Astrocyte (in vitro differentiated cells and primary cell): ENCODE measurements at regions not wholly inside any gene's neighbourhood (a gene's known extent, or its start where the extent isn't known, plus 50 kb on each side); places are given as distances from the start of the nearest gene placed in this dataset.

Experiments used
- DNase-seq: peaks from one replicate; pipeline ENCODE4 v3.0.0-alpha.2; 2010; ENCODE audit warnings: low read depth
- FAIRE-seq: peaks from 2 replicates; lab custom pipeline; 2011; peaks lifted over from hg19 to GRCh38; lab: Jason Lieb, UNC
- H2AFZ ChIP-seq: 2 replicates; pipeline ENCODE4 v1.6.0; 2012; ENCODE audit warnings: low read depth, low read length, inconsistent platforms
- H3K27ac ChIP-seq: 2 replicates; pipeline ENCODE4 v1.5.1; 2011; ENCODE audit warnings: low read depth, low read length, inconsistent platforms
- H3K27me3 ChIP-seq: 2 replicates; pipeline ENCODE4 v1.6.0; 2011; ENCODE audit warnings: low read length, inconsistent platforms; ENCODE audit not compliant: insufficient read depth
- H3K36me3 ChIP-seq: 2 replicates; pipeline ENCODE4 v1.5.1; 2011; ENCODE audit warnings: low read length, inconsistent platforms; ENCODE audit not compliant: insufficient read depth
- H3K4me1 ChIP-seq: 2 replicates; pipeline ENCODE4 v1.5.1; 2011; ENCODE audit warnings: low read length, inconsistent platforms; ENCODE audit not compliant: insufficient read depth
- H3K4me2 ChIP-seq: 2 replicates; pipeline ENCODE4 v1.6.0; 2012; ENCODE audit warnings: low read length, inconsistent platforms
- H3K4me3 ChIP-seq: 2 replicates; pipeline ENCODE4 v1.5.1; 2011; ENCODE audit warnings: low read depth, mild to moderate bottlenecking, low read length, inconsistent platforms; ENCODE audit not compliant: insufficient read depth
- H3K79me2 ChIP-seq: 2 replicates; pipeline ENCODE4 v1.6.0; 2012; ENCODE audit warnings: mild to moderate bottlenecking, low read length, inconsistent platforms; ENCODE audit not compliant: insufficient read depth
- H3K9ac ChIP-seq: 2 replicates; pipeline ENCODE4 v1.6.0; 2012; ENCODE audit warnings: mild to moderate bottlenecking, low read length, inconsistent platforms
- H3K9me3 ChIP-seq: 2 replicates; pipeline ENCODE4 v1.5.1; 2012; ENCODE audit warnings: low read depth, mild to moderate bottlenecking, low read length, inconsistent platforms; ENCODE audit not compliant: insufficient read depth
- H4K20me1 ChIP-seq: 2 replicates; pipeline ENCODE4 v1.6.0; 2012; ENCODE audit warnings: low read length, inconsistent platforms; ENCODE audit not compliant: insufficient read depth
- H3K27ac Mint-ChIP-seq: one replicate; pipeline ENCODE4 v1.8.0; 2021; ENCODE audit warnings: mild to moderate bottlenecking, mixed read lengths; ENCODE audit not compliant: unreplicated experiment
- H3K27me3 Mint-ChIP-seq: one replicate; pipeline ENCODE4 v1.8.0; 2021; ENCODE audit warnings: low read depth, mixed read lengths; ENCODE audit not compliant: unreplicated experiment
- H3K36me3 Mint-ChIP-seq: one replicate; pipeline ENCODE4 v1.8.0; 2021; ENCODE audit warnings: low read depth, mixed read lengths; ENCODE audit not compliant: unreplicated experiment
- H3K4me1 Mint-ChIP-seq: one replicate; pipeline ENCODE4 v1.8.0; 2021; ENCODE audit warnings: low read depth, mixed read lengths; ENCODE audit not compliant: unreplicated experiment
- H3K4me3 Mint-ChIP-seq: one replicate; pipeline ENCODE4 v1.8.0; 2021; ENCODE audit warnings: mild to moderate bottlenecking, moderate library complexity, mixed read lengths; ENCODE audit not compliant: unreplicated experiment
- H3K9me3 Mint-ChIP-seq: one replicate; pipeline ENCODE4 v1.8.0; 2021; ENCODE audit warnings: mild to moderate bottlenecking, mixed read lengths; ENCODE audit not compliant: unreplicated experiment
- EZH2 ChIP-seq: IDR thresholded peaks from 2 replicates; pipeline ENCODE4 v1.6.1; 2012; ENCODE audit warnings: mild to moderate bottlenecking, low read length, inconsistent platforms; ENCODE audit not compliant: insufficient read depth
- TF ChIP-seq, protein P1 (sequence below): IDR thresholded peaks from 2 replicates; pipeline ENCODE4 v1.5.1; 2011; ENCODE audit warnings: low read depth, mild to moderate bottlenecking, inconsistent platforms, low read length, moderate library complexity; ENCODE audit not compliant: insufficient read depth

DNA sequence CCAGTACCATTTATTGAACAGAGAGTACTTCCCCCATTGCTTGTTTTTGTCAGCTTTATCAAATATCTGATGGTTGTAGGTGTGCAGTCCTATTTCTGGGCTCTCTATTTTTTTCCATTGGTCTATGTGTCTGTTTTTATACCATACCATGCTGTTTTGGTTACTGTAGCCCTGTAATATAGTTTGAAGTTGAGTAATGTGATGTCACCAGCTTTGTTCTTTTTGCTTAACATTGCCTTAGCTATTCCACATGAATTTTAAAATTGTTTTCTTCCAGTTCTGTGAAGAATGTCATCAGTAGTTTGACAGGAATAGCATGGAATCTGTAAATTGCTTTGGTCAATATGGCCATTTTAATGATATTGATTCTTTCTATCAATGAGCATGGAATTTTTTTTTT is 140.5 kb upstream of the RHOBTB1 start:
- H3K27me3 ChIP-seq: no peaks in the 10 kb centered on the region
- no peak overlapping the region for H3K9ac ChIP-seq
- no peak overlapping the region for H3K27ac ChIP-seq
- DNase-seq: no peak
- Mint-ChIP-seq H3K27ac (no peak overlapping the region), H3K4me3 (no peak overlapping the region), H3K9me3 (peaks cover 2% of the 10 kb centered on the region), H3K4me1 (no peaks in the 10 kb centered on the region), H3K27me3 (no peaks in the 10 kb centered on the region), H3K36me3 (no peaks in the 10 kb centered on the region)
- no peaks in the 10 kb centered on the region for H3K4me1 ChIP-seq
- FAIRE-seq: peak; percentile 60
- no peak overlapping the region for H2AFZ ChIP-seq
- no peaks in the 10 kb centered on the region for H3K9me3 ChIP-seq
- H3K36me3 ChIP-seq: no peaks in the 10 kb centered on the region
- no peak overlapping the region for H3K4me3 ChIP-seq
- H4K20me1 ChIP-seq: no peaks in the 10 kb centered on the region
- no peak overlapping the region for H3K4me2 ChIP-seq
- no peak for TF ChIP-seq EZH2
- TF ChIP-seq, protein P1, sequence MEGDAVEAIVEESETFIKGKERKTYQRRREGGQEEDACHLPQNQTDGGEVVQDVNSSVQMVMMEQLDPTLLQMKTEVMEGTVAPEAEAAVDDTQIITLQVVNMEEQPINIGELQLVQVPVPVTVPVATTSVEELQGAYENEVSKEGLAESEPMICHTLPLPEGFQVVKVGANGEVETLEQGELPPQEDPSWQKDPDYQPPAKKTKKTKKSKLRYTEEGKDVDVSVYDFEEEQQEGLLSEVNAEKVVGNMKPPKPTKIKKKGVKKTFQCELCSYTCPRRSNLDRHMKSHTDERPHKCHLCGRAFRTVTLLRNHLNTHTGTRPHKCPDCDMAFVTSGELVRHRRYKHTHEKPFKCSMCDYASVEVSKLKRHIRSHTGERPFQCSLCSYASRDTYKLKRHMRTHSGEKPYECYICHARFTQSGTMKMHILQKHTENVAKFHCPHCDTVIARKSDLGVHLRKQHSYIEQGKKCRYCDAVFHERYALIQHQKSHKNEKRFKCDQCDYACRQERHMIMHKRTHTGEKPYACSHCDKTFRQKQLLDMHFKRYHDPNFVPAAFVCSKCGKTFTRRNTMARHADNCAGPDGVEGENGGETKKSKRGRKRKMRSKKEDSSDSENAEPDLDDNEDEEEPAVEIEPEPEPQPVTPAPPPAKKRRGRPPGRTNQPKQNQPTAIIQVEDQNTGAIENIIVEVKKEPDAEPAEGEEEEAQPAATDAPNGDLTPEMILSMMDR: no peak
- no peaks in the 10 kb centered on the region for H3K79me2 ChIP-seq

DNA sequence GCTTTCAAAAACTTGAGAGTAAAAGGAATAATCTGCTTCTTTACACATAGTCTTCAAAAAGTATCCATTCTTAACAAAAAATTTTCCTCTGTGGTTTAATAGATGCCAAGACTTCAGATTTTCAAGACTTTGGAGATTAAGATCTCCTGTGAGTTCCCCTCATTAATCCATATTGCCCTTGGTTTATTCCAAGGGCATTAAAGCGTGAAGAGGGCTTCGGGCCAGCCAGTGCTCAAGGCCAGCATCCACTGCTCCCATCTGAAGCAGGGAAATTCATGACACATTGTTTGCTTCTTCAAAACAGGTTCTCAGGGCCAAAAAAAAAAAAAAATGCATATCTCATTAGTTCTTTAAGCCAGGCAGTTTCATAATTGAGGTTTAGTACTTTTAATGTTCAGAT is 137.3 kb upstream of the RHOBTB1 start:
- TF ChIP-seq, protein P1: no peak
- TF ChIP-seq EZH2: no peak
- Histone ChIP-seq H2AFZ (no peak overlapping the region), H3K4me1 (no peaks in the 10 kb centered on the region), H4K20me1 (no peaks in the 10 kb centered on the region), H3K27me3 (no peaks in the 10 kb centered on the region), H3K36me3 (no peaks in the 10 kb centered on the region), H3K9me3 (no peaks in the 10 kb centered on the region), H3K27ac (no peak overlapping the region), H3K4me2 (no peak overlapping the region), H3K79me2 (no peaks in the 10 kb centered on the region), H3K4me3 (no peak overlapping the region), H3K9ac (no peak overlapping the region)
- no peaks in the 10 kb centered on the region for H3K36me3 Mint-ChIP-seq
- H3K9me3 Mint-ChIP-seq: peaks cover 2% of the 10 kb centered on the region
- no peak overlapping the region for H3K4me3 Mint-ChIP-seq
- FAIRE-seq (no peak), DNase-seq (peak; percentile 90)
- H3K27me3 Mint-ChIP-seq: no peaks in the 10 kb centered on the region
- no peak overlapping the region for H3K27ac Mint-ChIP-seq
- no peaks in the 10 kb centered on the region for H3K4me1 Mint-ChIP-seq

DNA sequence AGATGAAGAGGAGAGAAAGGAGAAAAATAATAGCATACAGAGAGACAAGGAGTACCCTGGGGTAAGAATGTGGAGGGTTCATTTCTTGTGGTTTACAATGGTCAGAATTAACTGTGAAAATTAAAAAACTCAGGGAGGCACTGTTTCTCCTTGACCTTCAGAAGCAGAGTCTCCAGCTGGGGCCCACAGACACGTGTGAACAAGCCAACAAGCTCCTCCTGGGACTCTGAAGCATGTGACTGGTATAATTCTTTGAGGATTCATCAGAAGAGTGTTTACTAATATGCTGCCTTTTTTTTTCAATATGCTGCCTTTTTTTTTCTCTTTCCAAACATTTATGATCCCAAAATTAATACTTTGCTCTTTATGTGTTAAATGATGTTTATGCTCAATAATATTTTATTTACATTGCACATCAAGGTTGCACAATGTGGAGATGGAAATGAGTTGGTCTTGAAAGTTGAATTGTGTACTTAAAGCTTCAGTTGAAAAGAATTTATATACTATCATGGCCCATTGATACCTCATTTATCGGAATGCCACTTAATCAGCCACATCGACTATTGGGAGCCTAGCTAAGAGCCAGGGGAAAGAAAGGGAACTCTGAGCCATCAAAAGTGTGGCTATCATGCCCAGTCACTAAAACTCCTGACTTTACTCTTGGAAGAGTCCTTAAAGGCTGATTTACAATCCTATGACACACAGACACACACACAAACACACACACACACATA is 134.7 kb upstream of the RHOBTB1 start:
- FAIRE-seq: no peak
- no peak for TF ChIP-seq EZH2
- TF ChIP-seq, protein P1: no peak

More for the DNA sequence above, 134.7 kb upstream of the RHOBTB1 start:
- Mint-ChIP-seq H3K4me1 (no peaks in the 10 kb centered on the region), H3K9me3 (no peaks in the 10 kb centered on the region), H3K27ac (no peak overlapping the region), H3K27me3 (no peaks in the 10 kb centered on the region), H3K36me3 (no peaks in the 10 kb centered on the region), H3K4me3 (no peak overlapping the region)
- no peaks in the 10 kb centered on the region for H3K36me3 ChIP-seq
- no peaks in the 10 kb centered on the region for H3K27me3 ChIP-seq
- H3K4me3 ChIP-seq: no peak overlapping the region
- H3K9me3 ChIP-seq: no peaks in the 10 kb centered on the region
- no peaks in the 10 kb centered on the region for H3K79me2 ChIP-seq
- no peak overlapping the region for H3K4me2 ChIP-seq
- DNase-seq: no peak
- H4K20me1 ChIP-seq: no peaks in the 10 kb centered on the region
- H2AFZ ChIP-seq: no peak overlapping the region
- H3K4me1 ChIP-seq: no peaks in the 10 kb centered on the region
- no peak overlapping the region for H3K27ac ChIP-seq
- no peak overlapping the region for H3K9ac ChIP-seq
